ENCODE measurements at regions not wholly inside any gene's neighbourhood (a gene's known extent, or its start where the extent isn't known, plus 50 kb on each side); places are given as distances from the start of the nearest gene placed in this dataset.
"Not testable (repeated sequence)": the region's sequence is repeated elsewhere in the genome, so short reads cannot be mapped to it uniquely, and the experiment has no call there.

DNA sequence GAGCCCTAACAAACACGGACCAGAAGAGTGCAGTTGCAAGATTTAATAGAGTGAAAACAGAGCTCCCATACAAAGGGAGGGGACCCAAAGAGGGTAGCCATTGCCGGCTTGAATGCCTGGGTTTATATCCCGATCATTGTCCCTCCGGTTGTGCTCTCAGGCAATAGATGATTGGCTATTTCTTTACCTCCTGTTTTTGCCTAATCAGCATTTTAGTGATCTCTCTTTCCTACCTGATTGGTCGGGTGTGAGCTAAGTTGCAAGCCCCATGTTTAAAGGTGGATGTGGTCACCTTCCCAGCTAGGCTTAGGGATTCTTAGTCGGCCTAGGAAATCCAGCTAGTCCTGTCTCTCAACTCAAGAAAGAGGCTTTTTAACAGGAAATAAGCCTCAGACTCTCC lies 186.9 kb upstream of the TBX22 start:
- DNase-seq (ENCODE audit: low read depth, low spot score); in situ Hi-C loops (cut with HindIII; ENCODE audit: low pct_unique_long_range_greater_than_20kb, low sequenced_read_pairs): not testable (repeated sequence)

DNA sequence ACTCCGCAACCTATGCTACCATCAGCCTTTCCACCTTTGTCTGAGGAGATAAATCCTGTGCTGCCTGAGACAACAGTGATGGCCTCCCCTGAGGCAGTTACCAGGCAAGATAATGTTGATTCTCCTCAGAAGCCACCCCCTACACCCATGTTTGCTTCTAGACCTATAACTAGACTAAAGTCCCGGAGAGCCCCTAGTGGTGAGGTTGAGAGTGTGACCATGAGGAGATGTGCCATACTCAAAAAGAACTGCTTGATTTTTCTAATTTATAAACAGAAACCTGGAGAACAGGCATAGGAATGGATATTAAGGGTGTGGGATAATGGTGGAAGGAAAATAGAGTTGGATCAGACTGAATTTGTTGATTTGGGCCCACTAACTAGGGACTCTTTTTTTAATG lies 164.4 kb upstream of the TBX22 start:
- in situ Hi-C loops (cut with HindIII; ENCODE audit: low pct_unique_long_range_greater_than_20kb, low sequenced_read_pairs): not testable (repeated sequence)

DNA sequence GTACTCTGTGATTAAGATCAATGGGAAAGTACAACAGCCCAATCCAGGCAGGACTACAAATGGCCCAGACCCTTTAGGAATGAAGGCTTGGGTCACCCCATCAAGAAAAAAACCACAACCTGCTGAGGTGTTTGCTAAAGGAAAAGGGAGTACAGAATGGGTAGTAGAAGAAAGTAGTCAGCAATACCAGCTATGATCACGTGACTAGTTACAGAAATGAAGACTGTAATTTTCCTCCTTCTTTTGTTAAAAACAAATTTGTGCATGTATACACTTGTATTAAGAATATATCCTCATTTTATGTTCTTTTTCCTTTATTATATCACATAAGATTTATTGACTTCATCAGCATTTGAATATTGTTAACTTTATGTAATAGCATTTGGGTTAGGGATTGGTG lies 160.1 kb upstream of the TBX22 start:
- in situ Hi-C loops (cut with HindIII; ENCODE audit: low pct_unique_long_range_greater_than_20kb, low sequenced_read_pairs): no loop called here
- DNase-seq (ENCODE audit: low read depth, low spot score): no peak

More for the DNA sequence above, 164.4 kb upstream of the TBX22 start:
- DNase-seq (ENCODE audit: low read depth, low spot score): peak; percentile 21
